ENCODE measurements at regions not wholly inside any gene's neighbourhood (a gene's known extent, or its start where the extent isn't known, plus 50 kb on each side); places are given as distances from the start of the nearest gene placed in this dataset.

GRCh38 chr19:27748551-27749152 is 1464.3 kb downstream of the UQCRFS1 start:
- TF ChIP-seq CTCF (conservative IDR thresholded peaks at IDR 0.05; ENCODE audit: low read depth, low read length) (no peak), EZH2 (IDR thresholded peaks at IDR 0.05; ENCODE audit: borderline replicate concordance, low read depth, low read length, poor library complexity, severe bottlenecking) (no peak)
